DMS79 treated with DMSO at 0.1 percent for 48 hours (cell line): ENCODE measurements at regions not wholly inside any gene's neighbourhood (a gene's known extent, or its start where the extent isn't known, plus 50 kb on each side); places are given as distances from the start of the nearest gene placed in this dataset.

ENCODE experiments used
- DNase-seq: peaks from one replicate; lab custom pipeline; 2025; lab: John Stamatoyannopoulos, UW

DNA sequence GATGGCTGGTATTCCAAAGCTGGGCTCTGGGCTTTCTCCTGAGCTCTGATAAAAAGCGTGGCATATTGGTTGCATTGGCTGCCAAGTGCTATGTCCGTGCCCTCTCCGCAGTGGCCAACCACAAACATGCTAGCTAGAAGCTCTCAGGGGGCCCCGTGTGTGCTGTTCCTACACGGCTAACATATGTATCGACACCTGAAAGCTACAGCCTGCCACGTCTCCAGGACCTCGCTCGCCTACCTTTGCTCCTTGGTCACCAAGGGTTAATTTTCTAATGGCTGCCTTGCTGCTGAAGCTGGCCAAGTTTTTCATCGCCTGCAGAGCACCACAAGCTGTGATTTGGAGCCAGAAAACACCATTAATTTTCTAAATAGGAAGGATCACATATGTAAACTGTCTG lies 888.4 kb downstream of the BCL11A start:
- no peak for DNase-seq

- DNase-seq = no peak
Measured at GRCh38 chr2:59662127-59662861, 891.2 kb downstream of the BCL11A start.

GRCh38 chr2:59660262-59660661 lies 893.2 kb downstream of the BCL11A start:
- no peak for DNase-seq

- DNase-seq = no peak
Measured at GRCh38 chr2:59658906-59659635, 894.4 kb downstream of the BCL11A start.

GRCh38 chr2:59655809-59656208 lies 897.6 kb downstream of the BCL11A start:
- no peak for DNase-seq

DNA sequence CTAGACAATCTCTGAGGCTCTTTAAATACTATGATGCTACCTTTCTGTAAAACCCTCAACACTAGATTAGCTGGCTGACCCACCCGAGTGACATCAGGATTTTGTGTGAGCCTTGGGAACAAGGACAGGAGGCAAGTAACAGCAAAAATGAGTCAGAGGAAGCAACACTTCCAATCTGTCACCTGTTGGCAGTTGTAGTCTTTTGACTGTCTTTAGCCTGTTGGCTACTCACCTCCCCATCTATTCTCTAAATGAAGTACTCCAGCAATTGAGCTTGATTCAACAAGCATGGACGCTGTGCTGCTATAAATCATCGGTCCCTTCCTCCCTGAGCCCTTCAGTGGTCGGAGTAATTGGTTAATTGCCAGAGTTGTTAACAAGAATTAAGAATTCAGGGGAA lies 898.7 kb downstream of the BCL11A start:
- no peak for DNase-seq

- DNase-seq = no peak
Measured at GRCh38 chr2:59653164-59653563, 900.3 kb downstream of the BCL11A start.

- DNase-seq = no peak
Measured at GRCh38 chr2:59630789-59631188, 922.7 kb downstream of the BCL11A start.

DNA sequence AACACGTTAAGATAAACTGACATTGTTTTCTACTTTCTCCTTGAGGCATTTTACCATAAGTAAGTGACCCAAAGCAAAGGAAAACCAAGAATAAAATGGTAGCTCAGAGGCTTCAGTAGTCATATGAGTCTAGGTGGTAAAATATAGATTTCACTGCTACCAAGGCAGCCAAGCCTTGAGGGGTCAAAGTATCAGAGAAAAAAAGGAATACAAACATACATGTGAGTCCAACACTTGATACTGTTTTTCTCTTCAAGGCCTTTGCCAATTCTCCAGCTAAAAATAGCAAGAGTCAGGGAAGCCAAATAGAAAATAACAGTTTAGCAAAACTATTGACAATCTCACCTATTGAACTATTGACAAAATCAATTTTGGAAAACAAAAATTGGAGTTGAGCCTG lies 925.9 kb downstream of the BCL11A start:
- no peak for DNase-seq

GRCh38 chr2:59622599-59623308 lies 930.7 kb downstream of the BCL11A start:
- DNase-seq = no peak

DNA sequence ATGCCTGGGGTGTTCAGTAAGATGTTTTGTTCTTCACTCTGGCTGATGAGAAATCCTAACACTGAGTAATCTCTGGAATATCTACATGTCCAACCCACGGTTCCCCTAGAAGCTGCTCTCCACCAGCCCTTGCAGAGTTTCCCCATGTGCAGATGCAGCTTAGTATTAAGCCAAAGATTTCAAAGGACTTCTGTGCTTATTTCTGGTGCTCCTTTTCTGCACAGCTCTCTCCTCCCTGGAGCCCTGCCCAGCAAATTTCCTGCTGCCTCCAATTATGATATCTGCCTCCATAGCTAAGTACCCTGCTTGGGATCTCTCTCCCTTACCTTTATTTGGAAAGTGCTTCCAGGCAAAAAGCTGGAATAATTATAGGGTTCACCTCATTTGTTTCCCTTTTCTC lies 949.3 kb downstream of the BCL11A start:
- DNase-seq = no peak

GRCh38 chr2:59594671-59595222 lies 958.7 kb downstream of the BCL11A start:
- DNase-seq = no peak

GRCh38 chr2:59590798-59591197 lies 962.7 kb downstream of the BCL11A start:
- no peak for DNase-seq

- no peak for DNase-seq
Measured at GRCh38 chr2:59589881-59590280, 963.6 kb downstream of the BCL11A start.

- DNase-seq = no peak
Measured at GRCh38 chr2:59588286-59588685, 965.2 kb downstream of the BCL11A start.

DNA sequence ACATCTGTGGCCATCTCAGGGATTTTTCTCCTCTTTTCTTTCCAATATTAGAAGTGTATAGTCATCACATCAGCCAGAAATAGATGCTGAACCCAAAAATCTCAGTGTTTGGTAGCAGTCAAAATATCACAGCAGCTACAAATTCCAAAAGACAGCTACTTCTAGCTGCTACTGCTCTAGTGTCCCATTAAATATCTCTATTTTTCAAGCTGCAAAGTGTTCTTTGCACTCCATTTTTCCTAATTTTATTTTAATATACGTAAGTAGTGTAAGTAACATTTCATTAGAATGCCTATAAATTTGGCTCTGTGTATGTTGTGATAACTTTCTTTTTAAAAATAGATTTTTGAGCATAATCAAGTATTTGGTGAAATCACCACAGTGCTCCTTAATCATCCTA lies 967.3 kb downstream of the BCL11A start:
- DNase-seq = no peak

- DNase-seq = peak; percentile 45
Measured at GRCh38 chr2:59585655-59586054, 967.8 kb downstream of the BCL11A start.

GRCh38 chr2:59584958-59585357 lies 968.5 kb downstream of the BCL11A start:
- no peak for DNase-seq

- DNase-seq = no peak
Measured at GRCh38 chr2:59583173-59583765, 970.2 kb downstream of the BCL11A start.

DNA sequence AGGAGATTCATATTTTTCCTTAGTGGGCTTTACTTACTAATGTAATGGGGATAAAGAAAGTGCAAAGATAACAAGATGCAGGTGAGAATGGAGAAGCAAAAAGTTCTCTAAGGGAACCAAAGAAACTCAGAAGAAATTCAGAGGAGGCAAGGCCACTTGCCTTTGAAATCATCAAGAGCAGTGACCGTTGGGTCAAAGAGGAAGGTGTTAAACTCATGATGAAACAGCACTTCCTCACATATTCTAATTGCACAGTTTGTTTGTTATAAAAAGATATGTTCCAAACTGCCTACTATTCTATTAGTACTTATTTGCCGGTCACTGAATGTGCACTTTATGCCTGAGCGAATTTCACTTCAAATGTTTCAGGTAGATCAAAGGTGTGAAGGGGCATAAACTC lies 975.1 kb downstream of the BCL11A start:
- no peak for DNase-seq

GRCh38 chr2:59575191-59575590 lies 978.3 kb downstream of the BCL11A start:
- no peak for DNase-seq

GRCh38 chr2:59572227-59572626 lies 981.2 kb downstream of the BCL11A start:
- no peak for DNase-seq
